Activated T-helper 1 cell treated with anti-CD3 and anti-CD28 coated beads, Interleukin-2, amount 50 U/mL, for 16 hours (primary cell): ENCODE measurements at regions not wholly inside any gene's neighbourhood (a gene's known extent, or its start where the extent isn't known, plus 50 kb on each side); places are given as distances from the start of the nearest gene placed in this dataset.
"Not testable (repeated sequence)": the region's sequence is repeated elsewhere in the genome, so short reads cannot be mapped to it uniquely, and the experiment has no call there.

Source experiments
- DNase-seq, 2 donors: peaks; one replicate each; pipeline ENCODE4 v3.0.0-alpha.2; 2020; ENCODE audit warnings: low read depth in 1 of 2, low spot score in 1 of 2

GRCh38 chr3:188972310-188972709 is 199.5 kb upstream of the TPRG1 start:
- DNase-seq, result no peak

- DNase-seq, result no peak
Observed at GRCh38 chr3:188974856-188975599, 196.7 kb upstream of the TPRG1 start.

- no peak for DNase-seq
Observed at GRCh38 chr3:188975600-188976314, 196.0 kb upstream of the TPRG1 start.

- DNase-seq, result no peak
Observed at GRCh38 chr3:188976407-188976806, 195.4 kb upstream of the TPRG1 start.

- DNase-seq, result no peak
Observed at GRCh38 chr3:188978421-188979171, 193.2 kb upstream of the TPRG1 start.

- DNase-seq, result no peak
Observed at GRCh38 chr3:188979248-188979647, 192.5 kb upstream of the TPRG1 start.

- no peak for DNase-seq
Observed at GRCh38 chr3:188979669-188980310, 192.0 kb upstream of the TPRG1 start.

GRCh38 chr3:188993181-188993580 is 178.6 kb upstream of the TPRG1 start:
- DNase-seq, result no peak

GRCh38 chr3:189001559-189001958 is 170.2 kb upstream of the TPRG1 start:
- DNase-seq, result no peak

GRCh38 chr3:189003410-189003809 is 168.4 kb upstream of the TPRG1 start:
- DNase-seq, result no peak

GRCh38 chr3:189013224-189013888 is 158.4 kb upstream of the TPRG1 start:
- DNase-seq, result no peak

- DNase-seq, result no peak
Observed at GRCh38 chr3:189014526-189014925, 157.2 kb upstream of the TPRG1 start.

- DNase-seq, result not testable (repeated sequence)
Observed at GRCh38 chr3:189022576-189023466, 148.9 kb upstream of the TPRG1 start.

GRCh38 chr3:189025866-189026265 is 145.9 kb upstream of the TPRG1 start:
- DNase-seq, result no peak

- no peak for DNase-seq
Observed at GRCh38 chr3:189027626-189028155, 144.1 kb upstream of the TPRG1 start.

GRCh38 chr3:189038773-189039745 is 132.7 kb upstream of the TPRG1 start:
- DNase-seq, result no peak

- no peak for DNase-seq
Observed at GRCh38 chr3:189040656-189041335, 131.0 kb upstream of the TPRG1 start.
